H1 (cell line): ENCODE measurements at regions not wholly inside any gene's neighbourhood (a gene's known extent, or its start where the extent isn't known, plus 50 kb on each side); places are given as distances from the start of the nearest gene placed in this dataset.
"Not testable (repeated sequence)": the region's sequence is repeated elsewhere in the genome, so short reads cannot be mapped to it uniquely, and the experiment has no call there.

Source experiments
- BCL11A ChIP-seq, 2 experiments: IDR thresholded peaks; one replicate each; pipeline ENCODE4 v1.6.1; 2011; ENCODE audit warnings: low read depth in 2 of 2, low read length in 2 of 2, mild to moderate bottlenecking in 2 of 2
- CBX5 ChIP-seq: fragments of 300-800, 300-1000 bp; sonication (generic); IDR thresholded peaks from 2 replicates; pipeline ENCODE4 v1.7.1; 2016; ENCODE audit warnings: antibody characterized with exemption, low read length, low read depth
- CEBPB ChIP-seq: IDR thresholded peaks from 2 replicates; pipeline ENCODE4 v1.6.1; 2012; ENCODE audit warnings: low read depth, low read length
- CTCF ChIP-seq, 3 experiments: IDR thresholded peaks; 1 replicate in 2 of 3; 2 replicates in 1 of 3; pipeline versions ENCODE4 v1.5.1 to v1.6.1; 2011; ENCODE audit warnings: low read length in 3 of 3, mild to moderate bottlenecking in 3 of 3, inconsistent platforms in 2 of 3, low read depth in 1 of 3, moderate library complexity in 1 of 3; ENCODE audit not compliant: insufficient read depth in 1 of 3; ENCODE audit errors: control extremely low read depth in 1 of 3
- EZH2 ChIP-seq: fragments of 200-600 bp; sonication (generic); IDR thresholded peaks from 2 replicates; pipeline ENCODE4 v1.7.1; 2012; ENCODE audit warnings: low read depth, mild to moderate bottlenecking, moderate library complexity, low read length, inconsistent platforms; ENCODE audit not compliant: severe bottlenecking
- HDAC2 ChIP-seq, 2 experiments: fragments of 300-600 bp in 1 of 2; sonication (generic) in 1 of 2; IDR thresholded peaks; 2 replicates each; pipeline ENCODE4 v1.6.1; 2011 to 2012; ENCODE audit warnings: low read depth in 2 of 2, low read length in 2 of 2, mild to moderate bottlenecking in 2 of 2, moderate library complexity in 2 of 2, borderline replicate concordance in 1 of 2, inconsistent platforms in 1 of 2
- HDAC6 ChIP-seq: IDR thresholded peaks from one replicate; pipeline ENCODE4 v1.7.1; 2012; ENCODE audit warnings: low read depth, mild to moderate bottlenecking, inconsistent platforms, low read length, moderate library complexity
- KDM5A ChIP-seq: fragments of 200-600 bp; IDR thresholded peaks from 2 replicates; pipeline ENCODE4 v1.7.1; 2012; ENCODE audit warnings: mild to moderate bottlenecking, low read length, inconsistent platforms, mixed read lengths
- MAFK ChIP-seq: IDR thresholded peaks from 2 replicates; pipeline ENCODE4 v1.6.1; 2012; ENCODE audit warnings: low read depth, mild to moderate bottlenecking, improper control_type of control experiment, low read length
- MAX ChIP-seq: IDR thresholded peaks from 2 replicates; pipeline ENCODE4 v1.6.1; 2012; ENCODE audit warnings: inconsistent platforms
- POLR2A ChIP-seq, 2 experiments: IDR thresholded peaks; 1 replicate in 1 of 2; 2 replicates in 1 of 2; pipeline ENCODE4 v1.6.1; 2011; ENCODE audit warnings: low read depth in 2 of 2, low read length in 2 of 2, mild to moderate bottlenecking in 2 of 2; ENCODE audit errors: control extremely low read depth in 1 of 2
- RAD21 ChIP-seq, 2 experiments: IDR thresholded peaks in 1 of 2; conservative IDR thresholded peaks in 1 of 2; 2 replicates each; pipeline ENCODE4 v1.6.1; 2011; ENCODE audit warnings: low read depth in 2 of 2, low read length in 2 of 2, improper control_type of control experiment in 1 of 2, inconsistent platforms in 1 of 2, mild to moderate bottlenecking in 1 of 2, moderate library complexity in 1 of 2
- SUZ12 ChIP-seq: fragments of 200-600 bp; sonication (generic); IDR thresholded peaks from 2 replicates; pipeline ENCODE4 v1.6.1; 2012; ENCODE audit warnings: mild to moderate bottlenecking, inconsistent platforms, low read length, moderate library complexity, mixed read lengths
- TAF1 ChIP-seq: IDR thresholded peaks from 2 replicates; pipeline ENCODE4 v1.6.1; 2011; ENCODE audit warnings: mild to moderate bottlenecking, low read depth, low read length

GRCh38 chr3:191015960-191016359 is 153.5 kb upstream of the GMNC start:
- not testable (repeated sequence) for TF ChIP-seq RAD21 (IDR thresholded peaks at IDR 0.05 in 1 of 2, conservative IDR thresholded peaks at IDR 0.05 in 1 of 2; ENCODE audit: low read depth in 2 of 2, low read length in 2 of 2); CBX5; HDAC2 (IDR thresholded peaks at IDR 0.05; ENCODE audit: borderline replicate concordance in 1 of 2, low read depth in 2 of 2, low read length in 2 of 2); CTCF (IDR thresholded peaks at IDR 0.05; ENCODE audit: control extremely low read depth in 1 of 3, insufficient read depth in 1 of 3, low read depth in 1 of 3, low read length in 3 of 3); SUZ12; TAF1; CEBPB; MAFK; KDM5A; BCL11A (IDR thresholded peaks at IDR 0.05; ENCODE audit: low read depth in 2 of 2, low read length in 2 of 2); EZH2; MAX; HDAC6; POLR2A (IDR thresholded peaks at IDR 0.05; ENCODE audit: control extremely low read depth in 1 of 2, low read depth in 2 of 2, low read length in 2 of 2)
